ENCODE measurements at regions not wholly inside any gene's neighbourhood (a gene's known extent, or its start where the extent isn't known, plus 50 kb on each side); places are given as distances from the start of the nearest gene placed in this dataset.

GRCh38 chr6:98669371-98669770 lies 165.0 kb upstream of the POU3F2 start:
- no peak for TF ChIP-seq POLR2A (IDR thresholded peaks at IDR 0.05)
- no peak for TF ChIP-seq CTCF (IDR thresholded peaks at IDR 0.05)

All from gastroesophageal sphincter (tissue), 3 donors.